Effector memory CD4-positive, alpha-beta T cell (primary cell): ENCODE measurements at regions not wholly inside any gene's neighbourhood (a gene's known extent, or its start where the extent isn't known, plus 50 kb on each side); places are given as distances from the start of the nearest gene placed in this dataset.
"Not testable (repeated sequence)": the region's sequence is repeated elsewhere in the genome, so short reads cannot be mapped to it uniquely, and the experiment has no call there.

Experiments used
- DNase-seq, 3 donors: peaks; one replicate each; pipeline ENCODE4 v3.0.0-alpha.2; 2020
- H3K27ac ChIP-seq: 2 replicates; pipeline ENCODE4 v1.7.0; 2013; ENCODE audit warnings: mild to moderate bottlenecking, low read length, moderate library complexity; ENCODE audit not compliant: insufficient read depth, poor library complexity, severe bottlenecking
- H3K27me3 ChIP-seq: replicated peaks from 2 replicates; pipeline ENCODE4 v1.7.0; 2013; ENCODE audit warnings: mild to moderate bottlenecking, low read length; ENCODE audit not compliant: insufficient read depth, control insufficient read depth, poor library complexity, severe bottlenecking
- H3K36me3 ChIP-seq: 2 replicates; pipeline ENCODE4 v1.7.0; 2013; ENCODE audit warnings: mild to moderate bottlenecking, low read length, moderate library complexity; ENCODE audit not compliant: control insufficient read depth, insufficient read depth
- H3K4me1 ChIP-seq: 2 replicates; pipeline ENCODE4 v1.7.0; 2013; ENCODE audit warnings: low read length, mild to moderate bottlenecking; ENCODE audit not compliant: control insufficient read depth, insufficient read depth, poor library complexity, severe bottlenecking
- H3K4me3 ChIP-seq: 2 replicates; pipeline ENCODE4 v1.7.0; 2013; ENCODE audit warnings: low read length, low read depth, mild to moderate bottlenecking; ENCODE audit not compliant: insufficient read depth, poor library complexity, severe bottlenecking
- H3K9me3 ChIP-seq: 2 replicates; pipeline ENCODE4 v1.7.0; 2013; ENCODE audit warnings: mild to moderate bottlenecking, low read length, moderate library complexity; ENCODE audit not compliant: control insufficient read depth

DNA sequence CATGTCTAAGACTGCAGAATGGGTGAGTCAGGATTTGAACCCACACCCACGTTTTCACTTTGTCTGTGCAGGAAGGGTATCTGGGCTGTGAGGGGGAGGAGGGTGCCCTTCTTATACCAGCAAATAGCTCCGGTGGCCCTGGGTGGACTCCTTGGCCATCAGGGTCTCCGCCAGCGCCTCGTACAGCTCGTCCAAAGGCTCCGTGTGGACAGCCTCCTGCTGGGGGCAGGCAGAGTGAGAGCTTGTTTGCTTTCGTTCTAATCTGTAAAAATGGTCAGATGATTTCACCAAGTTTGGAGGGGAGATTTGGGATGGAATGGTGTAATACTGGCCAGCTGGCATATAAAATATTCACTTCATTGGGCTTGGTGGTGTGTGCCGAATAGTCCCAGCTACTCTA is 111.7 kb upstream of the CCZ1B start:
- H3K4me3 ChIP-seq, H3K9me3 ChIP-seq, H3K27me3 ChIP-seq, H3K4me1 ChIP-seq, H3K36me3 ChIP-seq, DNase-seq, H3K27ac ChIP-seq: not testable (repeated sequence)

GRCh38 chr7:6938284-6938683 is 112.2 kb upstream of the CCZ1B start:
- H3K36me3 ChIP-seq, DNase-seq, H3K4me3 ChIP-seq, H3K4me1 ChIP-seq, H3K27ac ChIP-seq, H3K9me3 ChIP-seq, H3K27me3 ChIP-seq: not testable (repeated sequence)

DNA sequence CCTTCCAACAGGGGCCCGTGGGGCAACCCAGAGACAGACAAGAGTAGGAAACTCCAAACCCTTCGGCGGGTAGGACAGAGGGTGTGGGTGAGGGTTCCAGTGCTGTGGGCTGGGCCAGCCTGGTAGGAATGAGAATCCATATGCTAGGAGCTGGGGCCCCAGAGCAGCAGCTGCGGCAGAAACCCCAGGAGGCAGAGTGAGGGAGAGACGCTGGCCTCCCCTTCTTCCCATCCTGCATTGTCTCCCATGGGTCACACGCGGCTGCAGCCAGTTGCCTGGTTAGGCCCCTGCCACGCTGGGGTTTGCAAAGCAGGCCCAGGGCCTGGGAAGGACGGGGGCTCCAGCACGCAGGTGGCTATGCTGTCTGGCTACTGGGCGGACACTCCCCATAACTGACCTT is 113.1 kb upstream of the CCZ1B start:
- H3K4me1 ChIP-seq, H3K27me3 ChIP-seq, DNase-seq, H3K9me3 ChIP-seq, H3K4me3 ChIP-seq, H3K27ac ChIP-seq, H3K36me3 ChIP-seq: not testable (repeated sequence)

- not testable (repeated sequence) for H3K36me3 ChIP-seq, H3K4me3 ChIP-seq, H3K9me3 ChIP-seq, H3K27me3 ChIP-seq, H3K4me1 ChIP-seq, DNase-seq, H3K27ac ChIP-seq
Measured at GRCh38 chr7:6939896-6940295, 113.8 kb upstream of the CCZ1B start.

- H3K4me1 ChIP-seq, H3K27me3 ChIP-seq, H3K27ac ChIP-seq, H3K9me3 ChIP-seq, DNase-seq, H3K4me3 ChIP-seq, H3K36me3 ChIP-seq: not testable (repeated sequence)
Measured at GRCh38 chr7:6946873-6947272, 120.8 kb upstream of the CCZ1B start.

DNA sequence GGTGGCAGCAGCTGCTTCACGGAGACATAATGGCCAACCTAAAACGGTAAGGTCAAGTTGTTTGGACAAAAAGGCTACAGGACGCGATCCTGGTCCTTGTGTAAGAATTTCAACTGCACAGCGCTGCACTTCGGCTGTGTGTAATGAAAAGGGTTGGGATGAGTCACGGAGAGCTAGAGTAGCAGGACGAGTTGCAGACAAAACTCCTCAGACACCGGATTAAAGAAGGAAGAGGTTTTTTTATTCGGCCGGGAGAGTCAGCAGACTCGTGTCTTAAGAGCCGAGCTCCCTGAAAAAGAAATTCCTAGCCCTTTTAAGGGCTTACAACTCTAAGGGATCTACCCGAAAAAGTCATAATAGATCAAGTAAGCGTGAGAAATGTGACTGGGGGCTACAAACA is 124.2 kb upstream of the CCZ1B start:
- H3K4me3 ChIP-seq, result not testable (repeated sequence)

DNA sequence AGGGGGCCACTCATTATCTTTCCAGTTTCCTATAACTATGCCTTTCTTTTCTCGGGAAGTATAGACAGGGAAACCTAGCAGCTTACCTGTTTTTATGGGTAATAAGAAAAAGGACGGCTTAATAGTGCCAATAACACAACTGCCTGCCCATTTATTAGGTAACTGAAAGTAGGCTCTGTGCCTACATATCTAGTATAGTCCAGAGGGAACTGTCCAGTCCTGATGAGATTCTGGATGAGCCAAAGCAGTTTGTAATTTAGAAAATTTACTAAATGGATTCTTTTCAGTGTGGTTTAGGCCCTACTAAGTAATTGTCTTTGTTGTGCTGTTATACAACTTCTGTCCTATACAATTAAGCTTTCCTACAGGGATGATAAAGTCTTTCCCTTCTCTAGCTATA is 125.5 kb upstream of the CCZ1B start:
- H3K4me3 ChIP-seq, DNase-seq: not testable (repeated sequence)

More for the DNA sequence above, 124.2 kb upstream of the CCZ1B start:
- H3K4me1 ChIP-seq, DNase-seq, H3K27ac ChIP-seq, H3K9me3 ChIP-seq, H3K36me3 ChIP-seq, H3K27me3 ChIP-seq: not testable (repeated sequence)

GRCh38 chr7:6953138-6953797 is 127.2 kb upstream of the CCZ1B start:
- H3K4me3 ChIP-seq, H3K27ac ChIP-seq, DNase-seq, H3K4me1 ChIP-seq, H3K9me3 ChIP-seq, H3K27me3 ChIP-seq, H3K36me3 ChIP-seq: not testable (repeated sequence)

More for the DNA sequence above, 125.5 kb upstream of the CCZ1B start:
- not testable (repeated sequence) for H3K36me3 ChIP-seq, H3K27me3 ChIP-seq, H3K4me1 ChIP-seq, H3K9me3 ChIP-seq, H3K27ac ChIP-seq

DNA sequence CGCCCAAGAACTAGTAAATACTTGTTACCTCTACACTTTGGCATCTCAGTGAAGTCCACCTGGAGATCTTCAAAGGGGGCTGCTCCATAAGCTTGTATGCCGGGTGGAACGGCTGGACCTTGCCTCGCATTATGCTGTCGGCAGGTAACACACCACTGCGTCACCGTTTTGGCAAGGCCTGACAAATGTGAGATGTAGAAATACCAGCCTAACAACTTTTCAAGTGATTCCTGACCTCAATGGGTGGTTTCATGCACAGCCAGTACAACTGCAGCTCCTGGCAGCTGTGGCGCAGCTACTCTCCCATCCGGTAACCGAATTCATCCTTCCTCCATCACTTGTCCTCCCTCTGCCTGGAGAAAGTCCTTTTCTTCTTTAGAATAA is 127.7 kb upstream of the CCZ1B start:
- not testable (repeated sequence) for H3K9me3 ChIP-seq, H3K36me3 ChIP-seq, H3K4me1 ChIP-seq, H3K4me3 ChIP-seq, H3K27ac ChIP-seq, H3K27me3 ChIP-seq, DNase-seq

- not testable (repeated sequence) for H3K27me3 ChIP-seq, H3K4me3 ChIP-seq, H3K36me3 ChIP-seq, DNase-seq, H3K4me1 ChIP-seq, H3K27ac ChIP-seq, H3K9me3 ChIP-seq
Measured at GRCh38 chr7:6955385-6955784, 129.3 kb upstream of the CCZ1B start.
